ENCODE measurements at regions not wholly inside any gene's neighbourhood (a gene's known extent, or its start where the extent isn't known, plus 50 kb on each side); places are given as distances from the start of the nearest gene placed in this dataset.

DNA sequence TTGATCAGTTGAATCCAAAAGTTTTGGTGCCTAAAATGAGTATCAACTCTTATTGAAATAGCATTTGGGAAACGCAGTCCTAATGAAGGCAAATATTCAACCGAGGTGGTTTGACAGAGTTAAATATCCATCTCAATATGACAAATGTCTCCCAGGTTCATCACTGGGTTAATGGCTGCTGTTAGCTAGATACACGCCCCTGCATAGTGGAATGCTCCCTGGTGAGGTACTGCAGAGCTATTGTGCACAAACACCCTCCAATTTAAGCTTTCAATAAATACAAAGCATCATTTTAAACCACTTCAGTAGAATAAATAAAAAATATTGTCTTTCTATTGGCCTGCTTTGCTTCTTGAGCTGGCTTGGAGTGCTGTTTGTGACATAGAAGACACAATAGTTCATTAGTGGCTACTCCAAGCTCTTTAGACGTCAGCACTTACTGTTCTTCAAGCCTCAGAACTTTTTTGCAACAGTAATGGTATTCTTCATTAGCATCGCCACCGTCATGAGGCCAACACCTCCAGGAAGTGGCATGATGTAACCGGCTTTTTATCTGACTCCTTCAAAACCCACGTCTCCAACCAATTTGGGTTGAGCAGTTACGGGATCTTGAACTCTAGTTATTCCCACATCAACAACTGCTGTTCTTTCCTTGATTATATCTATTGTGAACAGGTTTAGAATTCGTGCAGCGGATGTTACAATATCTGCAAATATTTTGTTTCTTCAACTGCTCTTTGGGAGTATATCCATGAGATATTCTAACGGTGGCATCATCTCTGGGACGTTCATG lies 1159.6 kb upstream of the EPHA6 start:
- TF ChIP-seq GATA2 (IDR thresholded peaks at IDR 0.05; ENCODE audit: low read depth, low read length) (no peak), GATA3 (IDR thresholded peaks at IDR 0.05; ENCODE audit: low read depth, low read length) (no peak)
